Adrenal gland (tissue), 9 donors: ENCODE measurements at regions not wholly inside any gene's neighbourhood (a gene's known extent, or its start where the extent isn't known, plus 50 kb on each side); places are given as distances from the start of the nearest gene placed in this dataset.

Experiments
- DNase-seq, 7 donors: peaks; one replicate each; pipeline ENCODE4 v3.0.0-alpha.2; 2019 to 2020
- H3K27ac ChIP-seq, 5 donors: fragments of 200-600 bp; sonication (generic) in 4 of 5; 1 replicate in 3 of 5; 2 replicates in 2 of 5; pipeline versions ENCODE4 v1.5.1 to v1.8.0; 2016 to 2020; ENCODE audit warnings: mild to moderate bottlenecking in 1 of 5
- H3K27me3 ChIP-seq: fragments of 200-600 bp; 2 replicates; pipeline ENCODE4 v1.8.0; 2021
- H3K36me3 ChIP-seq, 2 donors: fragments of 200-600 bp; replicated peaks in 1 of 2; 1 replicate in 1 of 2; 2 replicates in 1 of 2; pipeline versions ENCODE4 v1.5.1 to v1.8.0; 2018 to 2022
- H3K4me1 ChIP-seq, 2 donors: fragments of 200-600 bp; replicated peaks in 1 of 2; 1 replicate in 1 of 2; 2 replicates in 1 of 2; pipeline versions ENCODE4 v1.5.1 to v1.8.0; 2018 to 2021
- H3K4me3 ChIP-seq, 4 donors: fragments of 200-600 bp; sonication (generic) in 3 of 4; one replicate each; pipeline ENCODE4 v1.5.1; 2016 to 2018
- H3K9me3 ChIP-seq, 3 donors: fragments of 200-600 bp; sonication (generic) in 1 of 3; replicated peaks in 1 of 3; 1 replicate in 2 of 3; 2 replicates in 1 of 3; pipeline versions ENCODE4 v1.5.1 to v1.8.0; 2016 to 2021
- POLR2A ChIP-seq, 2 donors: fragments of 450-650 bp; IDR thresholded peaks; one replicate each; pipeline ENCODE4 v1.6.1; 2017; ENCODE audit warnings: antibody characterized with exemption in 2 of 2, mild to moderate bottlenecking in 2 of 2, moderate library complexity in 1 of 2
- WGBS, 4 donors: extraction: QIAGEN DNeasy Blood & Tissue Kit in 2 of 4; methylation state at CpG; one replicate each; pipeline versions ENCODE4 v1.1.5 to v1.1.7; 2013 to 2017; 5-methylcytosine and 5-hydroxymethylcytosine counted together
- intact Hi-C, 2 donors: fragments of 100-400 bp; cut with DNase I; formaldehyde crosslinking; loops; one replicate each; pipeline versions ENCODE4 v1.14.1 to v1.15.0; 2022 to 2023
- TF ChIP-seq, protein P1 (sequence below), 6 experiments: fragments of 450-650 bp in 4 of 6; fragments of 200-600 bp in 2 of 6; sonication (generic) in 1 of 6; IDR thresholded peaks; 1 replicate in 5 of 6; 2 replicates in 1 of 6; pipeline versions ENCODE4 v1.5.1 to v1.8.0; 2016 to 2021; ENCODE audit warnings: antibody characterized with exemption in 6 of 6, mild to moderate bottlenecking in 2 of 6, moderate library complexity in 1 of 6
- donor health status: healthy with polysubstance abuse.
- donor health status: Bipolar disorder and iron deficiency.
- donor health status: DM: yes; HTN: yes; CAD: no.
- donor health status: DM: no; HTN: no; CAD: no.
- donor health status: DM: no; HTN: no; CAD: no.

DNA sequence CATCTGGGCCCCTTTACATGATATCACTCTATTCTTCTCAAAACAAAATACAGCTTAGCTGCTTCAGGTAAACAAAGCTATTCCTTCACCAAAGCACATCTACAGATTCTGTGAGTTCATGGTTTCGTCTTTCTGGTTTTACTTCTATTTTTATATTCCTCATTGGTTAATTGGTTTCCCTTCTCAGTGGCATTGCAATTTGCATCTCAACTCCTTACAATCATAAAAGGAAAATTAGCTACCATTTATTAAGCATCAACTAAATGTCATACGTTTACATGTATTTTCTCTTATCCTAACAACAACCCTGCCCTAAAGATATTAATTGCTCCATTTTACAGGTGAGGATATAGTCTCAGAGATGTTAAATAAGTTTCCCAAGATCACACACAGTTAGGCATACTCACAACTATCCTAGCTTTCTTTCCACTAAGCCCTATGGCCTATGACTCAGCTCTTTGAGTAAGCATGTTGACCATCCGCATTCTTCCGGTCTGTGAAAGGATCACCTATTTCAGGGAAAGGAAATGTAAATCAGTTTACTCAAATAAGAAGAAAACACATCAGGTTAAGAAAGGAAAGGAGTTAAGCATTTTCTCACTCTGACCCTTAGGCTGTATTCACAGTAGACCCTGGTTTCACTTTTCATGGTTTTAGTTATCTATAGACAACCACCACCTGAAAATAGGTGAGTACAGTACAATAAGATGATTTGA lies 146.1 kb downstream of the CAAP1 start:
- no peak for TF ChIP-seq POLR2A (IDR thresholded peaks at IDR 0.05)
- TF ChIP-seq, protein P1, sequence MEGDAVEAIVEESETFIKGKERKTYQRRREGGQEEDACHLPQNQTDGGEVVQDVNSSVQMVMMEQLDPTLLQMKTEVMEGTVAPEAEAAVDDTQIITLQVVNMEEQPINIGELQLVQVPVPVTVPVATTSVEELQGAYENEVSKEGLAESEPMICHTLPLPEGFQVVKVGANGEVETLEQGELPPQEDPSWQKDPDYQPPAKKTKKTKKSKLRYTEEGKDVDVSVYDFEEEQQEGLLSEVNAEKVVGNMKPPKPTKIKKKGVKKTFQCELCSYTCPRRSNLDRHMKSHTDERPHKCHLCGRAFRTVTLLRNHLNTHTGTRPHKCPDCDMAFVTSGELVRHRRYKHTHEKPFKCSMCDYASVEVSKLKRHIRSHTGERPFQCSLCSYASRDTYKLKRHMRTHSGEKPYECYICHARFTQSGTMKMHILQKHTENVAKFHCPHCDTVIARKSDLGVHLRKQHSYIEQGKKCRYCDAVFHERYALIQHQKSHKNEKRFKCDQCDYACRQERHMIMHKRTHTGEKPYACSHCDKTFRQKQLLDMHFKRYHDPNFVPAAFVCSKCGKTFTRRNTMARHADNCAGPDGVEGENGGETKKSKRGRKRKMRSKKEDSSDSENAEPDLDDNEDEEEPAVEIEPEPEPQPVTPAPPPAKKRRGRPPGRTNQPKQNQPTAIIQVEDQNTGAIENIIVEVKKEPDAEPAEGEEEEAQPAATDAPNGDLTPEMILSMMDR (IDR thresholded peaks at IDR 0.05) = no peak
- Histone ChIP-seq H3K9me3 (no peaks in the 10 kb centered on the region), H3K27ac (no peak overlapping the region), H3K4me1 (no peaks in the 10 kb centered on the region), H3K27me3 (no peaks in the 10 kb centered on the region), H3K4me3 (no peak overlapping the region), H3K36me3 (no peaks in the 10 kb centered on the region)
- 77 to 87% (median 82%) methylated on average over 4 of the region's 4 CpGs for WGBS, 4 donors
- no peak for DNase-seq
- intact Hi-C loops = loop anchor here (5.0 to 10.0 kb wide), 5 partner anchors 108 to 528 kb away; no protein-coding TSS in a partner anchor

DNA sequence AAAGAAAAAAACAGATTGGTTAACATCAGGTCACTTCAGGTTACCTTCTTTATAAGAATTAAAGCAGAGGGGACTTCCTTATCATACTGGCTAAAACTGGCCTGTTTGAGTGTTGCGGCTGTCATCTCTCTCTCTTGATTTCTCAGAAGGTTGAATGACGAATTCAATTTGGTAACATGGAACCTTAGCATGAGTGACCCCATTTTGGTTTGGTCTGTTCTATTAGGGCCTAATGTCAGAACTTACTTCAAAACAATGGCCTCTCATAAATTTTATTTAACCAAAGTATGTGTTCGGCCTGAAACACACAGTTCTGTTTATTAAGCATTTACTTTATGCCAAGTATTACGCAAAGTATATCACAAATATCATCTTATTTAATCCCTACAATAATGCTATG lies 147.5 kb downstream of the CAAP1 start:
- no peaks in the 10 kb centered on the region for H3K9me3 ChIP-seq
- WGBS, 4 donors = 77 to 90% (median 83%) methylated on average over 4 of the region's 4 CpGs
- no peak overlapping the region for H3K4me3 ChIP-seq
- no peak for DNase-seq
- no peaks in the 10 kb centered on the region for H3K36me3 ChIP-seq
- H3K27ac ChIP-seq = no peak overlapping the region
- TF ChIP-seq, protein P1 (IDR thresholded peaks at IDR 0.05) = no peak
- TF ChIP-seq POLR2A (IDR thresholded peaks at IDR 0.05) = no peak
- intact Hi-C loops = loop anchor here (5.0 to 10.0 kb wide), 5 partner anchors 110 to 530 kb away; no protein-coding TSS in a partner anchor
- no peaks in the 10 kb centered on the region for H3K4me1 ChIP-seq
- H3K27me3 ChIP-seq = no peaks in the 10 kb centered on the region

DNA sequence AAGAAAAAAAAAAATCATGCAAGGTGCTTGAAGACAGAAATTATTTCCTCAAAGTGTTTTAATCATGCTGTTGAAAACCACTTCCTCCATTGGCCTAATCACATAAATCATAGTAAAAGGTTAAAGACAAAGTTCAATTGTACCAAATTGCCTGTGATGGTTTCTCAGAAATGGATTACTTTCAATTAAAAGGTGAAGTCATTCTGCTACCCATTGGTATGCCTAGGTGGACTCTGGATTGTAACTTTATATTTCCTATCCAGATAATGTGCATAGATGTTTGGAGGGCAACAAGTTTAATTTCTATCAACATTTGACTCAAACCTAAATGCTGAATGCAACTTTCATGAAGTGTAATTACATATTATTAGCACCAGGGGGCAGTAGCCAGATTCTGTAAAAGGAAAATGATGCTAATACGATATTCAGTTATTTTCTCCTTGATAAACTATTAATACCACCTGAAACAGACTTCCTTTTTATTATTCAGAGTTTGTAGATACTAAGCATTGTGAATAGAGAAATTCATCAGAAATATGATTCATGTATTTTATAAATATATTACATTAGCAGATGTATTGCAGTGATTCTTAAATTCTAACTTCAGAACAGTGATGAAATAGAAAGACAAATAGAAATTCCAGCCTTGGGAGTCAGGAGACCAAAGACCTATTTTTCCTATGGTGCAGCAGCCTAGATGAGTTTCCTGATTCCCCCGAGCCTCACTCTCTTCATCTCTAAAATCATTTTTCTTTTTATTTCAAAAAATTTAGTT lies 148.2 kb downstream of the CAAP1 start:
- H3K27me3 ChIP-seq = no peaks in the 10 kb centered on the region
- H3K4me1 ChIP-seq = no peaks in the 10 kb centered on the region
- WGBS, 4 donors = 14 to 34% (median 18%) methylated on average over 2 of the region's 2 CpGs
- H3K4me3 ChIP-seq = no peak overlapping the region
- intact Hi-C loops = loop anchor here (10.0 kb wide), 4 partner anchors 110 to 530 kb away; no protein-coding TSS in a partner anchor
- no peaks in the 10 kb centered on the region for H3K9me3 ChIP-seq
- no peaks in the 10 kb centered on the region for H3K36me3 ChIP-seq
- no peak overlapping the region for H3K27ac ChIP-seq
- DNase-seq = no peak
- no peak for TF ChIP-seq POLR2A (IDR thresholded peaks at IDR 0.05)
- TF ChIP-seq, protein P1 (IDR thresholded peaks at IDR 0.05) = peak; percentile 69 to 82 (median 72)

DNA sequence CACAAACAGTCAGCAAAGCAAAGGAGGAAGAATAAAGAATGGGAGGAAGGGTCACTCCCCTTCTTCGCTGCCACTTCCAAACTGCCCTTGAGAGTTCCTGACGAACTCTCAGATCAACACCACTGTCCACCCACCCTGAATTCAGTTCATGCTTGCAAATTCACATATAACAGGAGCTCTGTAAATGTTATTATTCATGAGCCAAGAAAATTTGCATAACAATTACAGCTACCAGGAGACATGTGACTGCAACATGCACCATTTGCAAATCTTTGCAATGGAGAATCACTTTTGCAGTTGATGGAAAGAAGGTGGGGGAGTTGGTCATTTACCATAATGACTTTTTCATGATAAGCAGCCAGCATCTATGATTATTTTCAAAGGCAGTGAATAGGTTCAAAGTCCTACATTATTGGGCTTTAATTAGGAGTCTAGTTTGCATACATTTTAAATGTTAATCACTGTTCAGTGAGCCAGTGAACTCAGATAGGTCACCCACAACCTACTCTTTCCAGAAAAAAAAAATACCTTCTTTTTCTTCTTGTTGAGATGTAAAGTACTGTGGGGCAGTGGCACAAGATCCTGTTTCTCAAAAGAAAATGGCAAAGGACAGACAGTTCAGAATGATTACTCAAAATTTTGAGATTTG lies 149.7 kb downstream of the CAAP1 start:
- TF ChIP-seq, protein P1 (IDR thresholded peaks at IDR 0.05) = no peak
- TF ChIP-seq POLR2A (IDR thresholded peaks at IDR 0.05) = no peak
- WGBS, 4 donors = 6 to 50% (median 39%) methylated on average over 2 of the region's 2 CpGs
- Histone ChIP-seq H3K27ac (no peak overlapping the region), H3K4me1 (no peaks in the 10 kb centered on the region), H3K4me3 (no peak overlapping the region), H3K27me3 (no peaks in the 10 kb centered on the region), H3K9me3 (no peaks in the 10 kb centered on the region), H3K36me3 (no peaks in the 10 kb centered on the region)
- intact Hi-C loops = loop anchor here (10.0 kb wide), 4 partner anchors 112 to 532 kb away; no protein-coding TSS in a partner anchor
- DNase-seq = no peak
